Chondrocyte (in vitro differentiated cells): ENCODE measurements at regions not wholly inside any gene's neighbourhood (a gene's known extent, or its start where the extent isn't known, plus 50 kb on each side); places are given as distances from the start of the nearest gene placed in this dataset.

Source experiments
- DNase-seq: peaks from one replicate; pipeline ENCODE4 v3.0.0; 2021; ENCODE audit warnings: mixed read lengths, low spot score
- H3K27ac Mint-ChIP-seq: one replicate; pipeline ENCODE4 v1.8.0; 2021; ENCODE audit warnings: mild to moderate bottlenecking, moderate library complexity, mixed read lengths; ENCODE audit not compliant: unreplicated experiment
- H3K27me3 Mint-ChIP-seq: 2 replicates; pipeline ENCODE4 v1.8.0; 2021; ENCODE audit warnings: low read depth, mixed read lengths
- H3K36me3 Mint-ChIP-seq: 2 replicates; pipeline ENCODE4 v1.8.0; 2021; ENCODE audit warnings: low read depth, mixed read lengths
- H3K4me1 Mint-ChIP-seq: 2 replicates; pipeline ENCODE4 v1.8.0; 2021; ENCODE audit warnings: low read depth, mild to moderate bottlenecking, mixed read lengths
- H3K4me3 Mint-ChIP-seq: one replicate; pipeline ENCODE4 v1.8.0; 2021; ENCODE audit warnings: mild to moderate bottlenecking, moderate library complexity, mixed read lengths; ENCODE audit not compliant: unreplicated experiment
- H3K9me3 Mint-ChIP-seq: 2 replicates; pipeline ENCODE4 v1.8.0; 2021; ENCODE audit warnings: low read depth, mixed read lengths
- TF ChIP-seq, protein P1 (sequence below): fragments of 200-600 bp; sonication (generic); IDR thresholded peaks from 2 replicates; pipeline ENCODE4 v1.5.0; 2021; ENCODE audit warnings: antibody characterized with exemption, mild to moderate bottlenecking, moderate library complexity

DNA sequence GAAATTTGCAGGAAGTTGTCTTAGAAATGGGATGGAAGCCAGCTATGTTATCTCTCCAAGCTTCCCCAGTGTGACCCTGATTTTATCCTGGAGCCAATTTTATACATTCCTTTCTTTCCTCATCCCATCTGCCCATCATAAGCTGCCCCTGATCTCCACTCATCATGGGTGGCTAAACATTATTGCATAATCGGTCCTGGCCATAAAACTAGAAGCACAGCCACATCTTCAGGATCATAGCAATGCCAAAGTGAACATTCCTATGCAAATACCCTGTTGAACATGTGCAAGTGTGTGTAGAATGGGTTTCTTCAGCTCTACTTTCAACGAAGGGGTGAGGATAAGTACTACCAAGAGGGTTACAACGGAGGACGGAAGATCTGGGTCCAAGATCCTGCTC lies 50.6 kb upstream of the COG2 start:
- Mint-ChIP-seq H3K4me3 (no peak overlapping the region), H3K4me1 (no peaks in the 10 kb centered on the region), H3K9me3 (peaks cover 5% of the 10 kb centered on the region), H3K27ac (no peak overlapping the region), H3K36me3 (no peaks in the 10 kb centered on the region), H3K27me3 (peaks cover 39% of the 10 kb centered on the region)
- TF ChIP-seq, protein P1, sequence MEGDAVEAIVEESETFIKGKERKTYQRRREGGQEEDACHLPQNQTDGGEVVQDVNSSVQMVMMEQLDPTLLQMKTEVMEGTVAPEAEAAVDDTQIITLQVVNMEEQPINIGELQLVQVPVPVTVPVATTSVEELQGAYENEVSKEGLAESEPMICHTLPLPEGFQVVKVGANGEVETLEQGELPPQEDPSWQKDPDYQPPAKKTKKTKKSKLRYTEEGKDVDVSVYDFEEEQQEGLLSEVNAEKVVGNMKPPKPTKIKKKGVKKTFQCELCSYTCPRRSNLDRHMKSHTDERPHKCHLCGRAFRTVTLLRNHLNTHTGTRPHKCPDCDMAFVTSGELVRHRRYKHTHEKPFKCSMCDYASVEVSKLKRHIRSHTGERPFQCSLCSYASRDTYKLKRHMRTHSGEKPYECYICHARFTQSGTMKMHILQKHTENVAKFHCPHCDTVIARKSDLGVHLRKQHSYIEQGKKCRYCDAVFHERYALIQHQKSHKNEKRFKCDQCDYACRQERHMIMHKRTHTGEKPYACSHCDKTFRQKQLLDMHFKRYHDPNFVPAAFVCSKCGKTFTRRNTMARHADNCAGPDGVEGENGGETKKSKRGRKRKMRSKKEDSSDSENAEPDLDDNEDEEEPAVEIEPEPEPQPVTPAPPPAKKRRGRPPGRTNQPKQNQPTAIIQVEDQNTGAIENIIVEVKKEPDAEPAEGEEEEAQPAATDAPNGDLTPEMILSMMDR: no peak
- DNase-seq: no peak

- TF ChIP-seq, protein P1: no peak
- no peak overlapping the region for H3K4me3 Mint-ChIP-seq
- H3K27me3 Mint-ChIP-seq: peaks cover 32% of the 10 kb centered on the region
- H3K27ac Mint-ChIP-seq: no peak overlapping the region
- H3K4me1 Mint-ChIP-seq: no peaks in the 10 kb centered on the region
- no peak for DNase-seq
- H3K9me3 Mint-ChIP-seq: peaks cover 10% of the 10 kb centered on the region
- no peaks in the 10 kb centered on the region for H3K36me3 Mint-ChIP-seq
Measured at GRCh38 chr1:230589951-230590350, 52.3 kb upstream of the COG2 start.

DNA sequence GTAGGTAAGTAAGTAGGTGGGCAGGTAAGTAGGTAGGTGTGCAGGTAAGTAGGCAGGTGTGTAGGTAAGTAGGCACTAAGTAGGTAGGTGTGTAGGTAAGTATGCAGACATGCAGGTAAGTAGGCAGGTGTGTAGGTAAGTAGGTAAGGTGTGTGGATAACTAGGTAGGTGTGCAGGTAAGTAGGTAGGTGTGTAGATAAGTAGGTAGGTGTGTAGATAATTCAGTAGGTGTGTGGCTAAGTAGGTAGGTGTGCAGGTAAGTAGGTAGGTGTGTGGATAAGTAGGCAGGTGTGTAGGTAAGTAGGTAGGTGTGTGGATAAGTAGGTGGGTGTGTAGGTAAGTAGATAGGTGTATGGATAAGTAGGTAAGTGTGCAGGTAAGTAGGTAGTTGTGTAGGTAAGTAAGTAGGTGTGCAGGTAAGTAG lies 53.9 kb upstream of the COG2 start:
- H3K27ac Mint-ChIP-seq: no peak overlapping the region
- no peak overlapping the region for H3K4me3 Mint-ChIP-seq
- H3K4me1 Mint-ChIP-seq: no peaks in the 10 kb centered on the region

DNA sequence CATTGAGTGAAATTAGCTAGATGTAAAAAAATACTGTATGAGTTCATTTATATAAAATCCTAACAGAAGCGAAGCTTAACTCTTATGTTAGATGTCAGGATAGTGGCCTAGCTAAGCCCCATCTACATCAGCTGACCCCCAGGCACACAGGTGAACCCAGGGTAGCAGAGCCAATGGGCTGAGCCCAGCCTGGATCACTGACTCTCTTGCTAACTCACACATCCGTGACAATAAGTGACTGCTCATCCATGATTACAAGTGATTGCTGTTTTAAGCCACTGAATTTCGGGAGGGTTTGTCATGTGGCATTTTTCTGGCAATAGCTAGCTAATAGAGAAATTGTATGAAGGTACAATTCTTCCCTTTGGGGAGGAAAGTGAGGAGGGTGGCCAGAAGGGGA lies 55.2 kb upstream of the COG2 start:
- H3K27me3 Mint-ChIP-seq: peaks cover 25% of the 10 kb centered on the region
- no peak for DNase-seq

More for the DNA sequence above, 53.9 kb upstream of the COG2 start:
- H3K36me3 Mint-ChIP-seq: no peaks in the 10 kb centered on the region
- H3K9me3 Mint-ChIP-seq: peaks cover 11% of the 10 kb centered on the region
- TF ChIP-seq, protein P1: no peak
- H3K27me3 Mint-ChIP-seq: peaks cover 29% of the 10 kb centered on the region
- DNase-seq: no peak

DNA sequence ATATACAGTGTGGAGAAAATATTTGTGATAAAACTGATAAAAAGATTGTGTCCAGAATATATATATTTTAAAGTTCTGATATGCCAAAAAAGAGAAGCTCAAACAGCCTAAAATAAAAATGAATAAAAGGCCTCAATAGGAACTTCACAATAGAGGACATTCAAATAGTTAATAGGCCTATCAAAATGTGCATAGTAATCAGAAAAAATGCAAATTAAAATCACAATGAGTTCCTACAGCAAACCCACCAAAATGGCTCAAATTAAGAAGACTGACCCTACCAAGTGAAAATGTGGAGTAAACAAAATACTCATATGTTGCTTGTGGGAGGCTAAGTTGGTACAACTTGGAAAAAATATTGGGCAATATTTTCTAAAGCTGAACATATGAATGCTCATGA lies 57.6 kb upstream of the COG2 start:
- Mint-ChIP-seq H3K9me3 (peaks cover 15% of the 10 kb centered on the region), H3K4me1 (no peaks in the 10 kb centered on the region), H3K4me3 (no peak overlapping the region), H3K27me3 (peaks cover 19% of the 10 kb centered on the region), H3K27ac (no peak overlapping the region), H3K36me3 (peaks cover 2% of the 10 kb centered on the region)
- TF ChIP-seq, protein P1: no peak
- no peak for DNase-seq

More for the DNA sequence above, 55.2 kb upstream of the COG2 start:
- TF ChIP-seq, protein P1: no peak
- Mint-ChIP-seq H3K27ac (no peak overlapping the region), H3K36me3 (no peaks in the 10 kb centered on the region), H3K4me1 (no peaks in the 10 kb centered on the region), H3K9me3 (peaks cover 11% of the 10 kb centered on the region), H3K4me3 (no peak overlapping the region)
